Coronary artery (tissue), 2 donors: ENCODE measurements at regions not wholly inside any gene's neighbourhood (a gene's known extent, or its start where the extent isn't known, plus 50 kb on each side); places are given as distances from the start of the nearest gene placed in this dataset.

Experiments used
- DNase-seq: peaks from one replicate; pipeline ENCODE4 v3.0.0-alpha.2; 2017; ENCODE audit warnings: low spot score
- H3K27ac ChIP-seq, 2 donors: fragments of 200-600 bp; sonication (generic); one replicate each; pipeline ENCODE4 v1.5.1; 2016 to 2019
- H3K4me3 ChIP-seq: fragments of 200-600 bp; sonication (generic); 2 replicates; pipeline ENCODE4 v1.5.1; 2016; ENCODE audit warnings: mild to moderate bottlenecking, moderate library complexity
- CTCF ChIP-seq: fragments of 200-600 bp; sonication (generic); IDR thresholded peaks from one replicate; pipeline ENCODE4 v1.5.1; 2019; ENCODE audit warnings: antibody characterized with exemption

- no peak for DNase-seq
- Histone ChIP-seq H3K27ac (no peak overlapping the region), H3K4me3 (no peak overlapping the region)
- TF ChIP-seq CTCF, result no peak
Measured at GRCh38 chr14:80446356-80446755, 235.1 kb upstream of the DIO2 start.

- TF ChIP-seq CTCF, result no peak
- no peak overlapping the region for H3K27ac ChIP-seq
- no peak for DNase-seq
- no peak overlapping the region for H3K4me3 ChIP-seq
Measured at GRCh38 chr14:80445605-80446004, 234.3 kb upstream of the DIO2 start.

GRCh38 chr14:80434574-80435321 lies 223.4 kb upstream of the DIO2 start:
- no peak for TF ChIP-seq CTCF
- H3K4me3 ChIP-seq, result no peak overlapping the region
- no peak for DNase-seq

GRCh38 chr14:80433811-80434210 lies 222.5 kb upstream of the DIO2 start:
- no peak for DNase-seq
- no peak overlapping the region for H3K4me3 ChIP-seq
- no peak overlapping the region for H3K27ac ChIP-seq
- TF ChIP-seq CTCF, result no peak

More at GRCh38 chr14:80434574-80435321, 223.4 kb upstream of the DIO2 start:
- H3K27ac ChIP-seq, result no peak overlapping the region

GRCh38 chr14:80428671-80429070 lies 217.4 kb upstream of the DIO2 start:
- Histone ChIP-seq H3K27ac (no peak overlapping the region), H3K4me3 (no peak overlapping the region)
- no peak for DNase-seq
- no peak for TF ChIP-seq CTCF

- DNase-seq, result no peak
Measured at GRCh38 chr14:80428171-80428570, 216.9 kb upstream of the DIO2 start.

More at GRCh38 chr14:80428171-80428570, 216.9 kb upstream of the DIO2 start:
- Histone ChIP-seq H3K4me3 (no peak overlapping the region), H3K27ac (no peak overlapping the region)
- TF ChIP-seq CTCF, result no peak
